Erythroblast (primary cell): ENCODE measurements at regions not wholly inside any gene's neighbourhood (a gene's known extent, or its start where the extent isn't known, plus 50 kb on each side); places are given as distances from the start of the nearest gene placed in this dataset.
"Not testable (repeated sequence)": the region's sequence is repeated elsewhere in the genome, so short reads cannot be mapped to it uniquely, and the experiment has no call there.

Experiments
- DNase-seq, 2 experiments: peaks; one replicate each; lab custom pipeline; 2025; lab: John Stamatoyannopoulos, UW
- GATA1 ChIP-seq: IDR thresholded peaks from 2 replicates; pipeline ENCODE4 v1.6.1; 2011; ENCODE audit warnings: low read depth, mild to moderate bottlenecking, control low read depth, low read length, moderate library complexity
- POLR2A ChIP-seq: IDR thresholded peaks from 2 replicates; pipeline ENCODE4 v1.6.1; 2011; ENCODE audit warnings: mild to moderate bottlenecking, low read length

DNA sequence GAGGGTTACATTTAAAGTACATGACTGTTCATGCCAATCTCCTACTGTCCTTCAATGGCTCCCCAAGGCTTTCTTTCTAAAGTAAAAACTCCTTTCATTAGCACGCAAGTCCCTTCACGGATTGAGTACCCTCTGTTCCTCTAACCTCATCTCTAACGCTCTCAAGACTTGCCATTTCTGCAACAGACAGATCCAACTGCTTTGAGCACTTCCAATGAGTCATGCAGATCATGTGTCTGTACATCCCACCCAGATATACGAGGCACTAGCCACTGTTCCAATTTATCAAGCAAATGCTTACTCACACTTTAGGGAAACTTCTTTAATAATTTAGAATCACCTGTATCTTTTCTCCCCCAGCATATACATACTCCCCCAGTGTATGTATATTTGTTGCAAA lies 332.5 kb upstream of the ZFP42 start:
- DNase-seq = no peak
- TF ChIP-seq POLR2A = no peak
- no peak for TF ChIP-seq GATA1

DNA sequence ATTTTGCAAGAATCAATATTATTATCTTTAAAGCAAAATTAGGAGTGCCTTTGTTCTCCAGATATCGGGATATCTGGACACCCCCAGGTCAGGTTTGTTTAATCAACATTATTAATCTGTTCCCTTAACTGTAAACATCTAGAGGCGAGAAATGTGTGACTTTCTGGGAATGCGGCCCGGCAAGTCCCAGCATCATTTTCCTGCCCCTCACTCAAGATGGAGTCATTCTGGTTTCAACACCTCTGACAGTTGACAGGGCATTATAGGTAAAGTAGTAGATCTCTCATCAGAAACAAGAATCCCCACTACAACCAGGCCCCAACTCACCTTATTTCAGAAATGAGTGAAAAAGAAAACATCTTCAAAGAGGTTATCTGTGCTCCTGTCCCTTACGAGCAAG lies 331.6 kb upstream of the ZFP42 start:
- TF ChIP-seq POLR2A (no peak), GATA1 (no peak)
- no peak for DNase-seq

DNA sequence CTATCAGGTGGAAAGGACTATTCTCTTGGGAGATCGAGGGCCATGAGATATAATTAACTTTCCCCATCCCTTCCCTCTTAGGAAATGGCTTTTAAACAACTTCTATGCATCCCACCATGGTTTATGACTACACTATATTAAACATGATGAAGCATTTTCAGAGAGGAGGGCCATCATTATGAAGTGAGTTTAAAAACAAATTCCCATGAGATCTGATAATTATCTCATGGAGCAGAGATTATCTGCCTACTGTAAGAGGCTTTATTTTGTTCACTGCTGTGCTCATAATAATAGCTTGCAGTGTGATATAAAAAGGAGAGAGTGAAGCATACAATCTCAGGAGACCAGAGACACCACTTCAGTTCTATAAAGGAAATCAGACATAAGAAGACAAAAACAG lies 330.5 kb upstream of the ZFP42 start:
- no peak for DNase-seq

DNA sequence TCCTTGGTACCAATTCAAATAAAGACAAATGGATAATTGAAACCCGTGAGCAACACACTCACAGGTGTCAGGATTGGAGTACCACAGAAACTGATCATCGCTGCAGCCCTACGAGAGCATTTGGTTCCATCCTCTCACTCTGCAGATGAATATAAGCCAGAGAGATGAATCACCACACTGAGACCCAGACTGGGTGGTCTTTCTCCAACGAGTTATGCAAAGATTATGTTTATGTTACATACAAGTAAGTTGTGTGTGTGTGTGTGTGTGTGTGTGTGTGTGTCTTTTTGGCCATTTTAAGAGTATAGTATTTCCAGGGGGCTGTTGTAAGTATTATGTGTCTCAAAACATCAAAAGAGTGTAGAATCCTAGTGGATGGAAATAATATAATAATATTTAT lies 329.5 kb upstream of the ZFP42 start:
- no peak for DNase-seq
- no peak for TF ChIP-seq GATA1
- TF ChIP-seq POLR2A = no peak

More for the DNA sequence above, 330.5 kb upstream of the ZFP42 start:
- TF ChIP-seq POLR2A = no peak
- no peak for TF ChIP-seq GATA1

DNA sequence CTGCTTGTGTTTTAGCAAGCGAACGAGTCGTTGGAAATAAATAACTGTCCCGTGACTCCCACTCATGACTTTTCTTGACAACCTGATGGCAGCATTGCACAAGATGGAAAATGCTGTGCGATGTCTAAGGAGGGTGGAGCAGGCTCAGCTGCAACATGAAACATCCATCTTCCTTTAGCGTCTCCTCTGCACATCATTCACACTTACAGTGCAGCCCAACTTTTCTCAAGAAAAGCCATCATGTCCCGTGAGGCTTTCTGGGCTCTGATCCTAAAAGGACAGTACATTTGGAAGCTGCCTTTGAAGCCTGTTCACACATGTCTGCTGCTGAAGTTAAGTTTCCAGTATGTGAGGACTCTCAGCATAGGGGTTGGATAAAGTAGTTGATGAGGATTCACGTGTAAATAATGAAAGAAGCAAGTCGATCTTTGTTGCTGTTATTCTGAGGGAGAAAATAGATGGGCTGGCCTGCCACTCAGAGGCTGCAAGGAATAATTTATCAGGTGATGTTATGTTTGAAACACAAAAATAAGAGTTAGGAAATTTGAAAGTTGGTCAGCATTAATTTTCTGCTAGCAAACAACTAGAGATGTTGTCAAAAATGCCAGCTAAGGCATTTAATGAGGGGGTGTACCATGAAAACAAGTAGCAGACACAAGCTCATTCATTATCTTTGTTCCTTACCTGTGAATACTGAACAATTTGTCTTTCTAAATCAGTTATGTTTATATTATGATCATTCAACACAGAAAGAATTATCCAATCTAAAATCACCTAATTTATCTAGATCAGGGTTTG lies 328.7 kb upstream of the ZFP42 start:
- TF ChIP-seq POLR2A (no peak), GATA1 (no peak)
- DNase-seq = no peak

DNA sequence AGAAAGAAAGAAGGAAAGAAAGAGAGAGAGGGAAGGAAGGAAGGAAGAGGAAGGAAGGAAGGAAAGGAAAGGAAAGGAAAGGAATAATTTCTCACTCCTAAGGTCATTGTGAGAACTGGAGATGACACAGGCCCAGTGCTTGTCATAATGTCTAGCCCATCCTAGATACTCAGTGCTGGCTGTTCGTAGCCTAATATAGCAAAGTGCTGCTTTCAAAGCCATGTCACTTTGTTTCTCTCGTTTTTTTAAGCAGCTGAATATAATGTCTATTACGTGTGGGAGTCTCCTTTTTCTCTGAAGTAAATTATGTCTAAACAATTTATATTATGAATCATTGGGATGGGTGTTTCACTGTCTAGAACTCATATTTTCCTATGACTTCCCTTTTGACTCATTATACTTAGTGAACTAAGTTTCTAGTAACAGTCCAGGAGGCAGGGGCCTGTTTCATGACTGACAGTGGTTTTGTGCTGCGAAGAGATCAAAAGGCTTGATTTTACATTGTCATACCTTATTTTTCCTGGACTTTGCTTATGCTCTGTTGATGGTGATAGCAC lies 327.0 kb upstream of the ZFP42 start:
- TF ChIP-seq GATA1 = no peak
- no peak for TF ChIP-seq POLR2A
- DNase-seq = no peak

DNA sequence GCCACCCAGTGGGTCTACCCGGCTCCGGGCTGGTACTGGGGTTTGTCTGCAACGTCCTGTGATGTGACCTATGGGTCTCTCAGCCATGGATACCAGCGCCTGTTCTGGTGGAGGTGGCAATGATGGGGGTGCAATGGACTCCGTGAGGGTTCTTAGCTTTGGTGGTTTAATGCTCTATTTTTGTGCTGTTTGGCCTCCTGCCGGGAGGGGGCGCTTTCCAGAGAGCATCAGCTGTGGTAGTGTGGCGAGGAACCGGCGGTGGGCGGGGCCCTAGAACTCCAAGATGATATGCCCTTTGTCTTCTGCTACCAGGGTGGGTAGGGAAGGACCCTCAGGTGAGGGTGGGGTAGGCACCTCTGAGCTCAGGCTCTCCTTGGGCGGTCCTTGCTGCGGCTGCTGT lies 324.1 kb upstream of the ZFP42 start:
- not testable (repeated sequence) for DNase-seq

DNA sequence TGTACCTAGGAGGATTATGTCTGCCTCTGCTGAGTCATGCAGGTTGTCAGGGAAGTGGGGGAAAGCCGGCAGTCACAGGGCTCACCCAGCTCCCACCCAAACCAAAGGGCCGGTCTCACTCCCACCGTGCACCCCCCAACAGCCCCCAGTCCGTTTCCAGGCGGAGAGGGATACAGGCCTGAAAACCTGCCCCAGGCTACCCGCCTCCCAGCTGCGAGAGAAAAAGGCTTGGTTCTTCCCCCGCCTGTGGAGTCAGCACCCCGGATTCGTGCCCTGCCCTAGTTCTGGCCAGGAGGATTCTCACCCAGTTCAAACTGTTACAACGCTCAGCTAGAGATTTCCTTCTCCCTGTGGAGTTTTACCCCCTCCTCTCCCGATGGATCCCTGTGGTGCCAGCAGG lies 323.6 kb upstream of the ZFP42 start:
- not testable (repeated sequence) for DNase-seq

DNA sequence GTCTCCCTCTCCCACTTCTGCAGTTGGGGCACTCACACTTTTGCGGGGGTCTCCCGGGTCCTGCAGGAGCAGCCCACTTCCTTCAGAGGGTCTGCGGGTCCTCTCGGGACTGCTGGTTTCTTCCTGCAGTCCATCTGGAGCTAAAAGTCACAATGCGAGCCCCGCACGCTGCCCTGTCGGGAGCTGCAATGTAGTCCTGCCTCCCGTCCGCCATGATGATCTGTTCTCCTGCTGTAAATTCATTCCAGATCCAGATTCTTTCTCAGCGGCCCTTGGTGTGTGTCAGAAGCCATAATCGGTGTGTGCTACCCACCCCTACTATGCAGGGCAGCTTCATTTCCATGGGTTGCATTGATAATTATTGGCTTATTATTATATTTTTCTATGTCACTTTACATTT lies 323.0 kb upstream of the ZFP42 start:
- not testable (repeated sequence) for DNase-seq

DNA sequence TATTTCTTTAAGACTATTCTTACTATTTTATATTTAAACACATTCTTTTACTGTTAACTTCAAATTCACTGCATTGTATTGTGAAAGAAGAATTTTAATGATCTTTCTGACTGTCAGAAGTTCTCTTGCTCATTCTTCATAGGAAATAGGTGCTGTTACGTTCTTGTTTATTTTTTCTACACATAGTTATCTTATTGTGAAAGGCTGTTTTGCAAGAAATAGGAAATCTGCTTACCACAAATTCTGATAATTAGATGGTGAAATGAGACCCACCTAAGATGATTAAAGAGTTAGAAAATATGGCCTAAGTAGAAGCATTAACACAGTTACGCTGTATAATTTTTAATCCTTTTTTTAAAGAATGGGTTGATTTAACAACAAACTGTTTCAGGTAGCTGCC lies 316.1 kb upstream of the ZFP42 start:
- no peak for DNase-seq
- TF ChIP-seq GATA1 (no peak), POLR2A (no peak)

DNA sequence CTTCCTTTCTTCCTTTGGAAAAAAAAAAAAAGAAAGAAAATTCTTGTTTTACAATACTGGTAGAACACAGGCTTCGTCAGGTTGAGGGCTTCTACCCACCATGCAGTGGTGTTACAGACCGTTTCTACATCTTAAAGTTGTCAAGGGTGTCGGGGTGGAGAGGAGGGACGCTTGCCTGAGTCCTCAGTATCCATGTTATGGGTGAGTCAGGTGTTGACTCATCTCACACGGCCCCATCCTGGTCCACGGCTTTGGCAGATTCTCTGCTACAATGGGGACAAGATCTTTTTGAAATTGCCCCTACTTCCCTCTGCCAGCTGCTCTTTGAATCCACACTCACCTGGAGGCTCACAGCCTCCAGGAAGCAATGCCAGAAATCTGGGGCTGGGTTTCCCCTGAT lies 310.3 kb upstream of the ZFP42 start:
- no peak for TF ChIP-seq GATA1
- TF ChIP-seq POLR2A = no peak
- DNase-seq = no peak

DNA sequence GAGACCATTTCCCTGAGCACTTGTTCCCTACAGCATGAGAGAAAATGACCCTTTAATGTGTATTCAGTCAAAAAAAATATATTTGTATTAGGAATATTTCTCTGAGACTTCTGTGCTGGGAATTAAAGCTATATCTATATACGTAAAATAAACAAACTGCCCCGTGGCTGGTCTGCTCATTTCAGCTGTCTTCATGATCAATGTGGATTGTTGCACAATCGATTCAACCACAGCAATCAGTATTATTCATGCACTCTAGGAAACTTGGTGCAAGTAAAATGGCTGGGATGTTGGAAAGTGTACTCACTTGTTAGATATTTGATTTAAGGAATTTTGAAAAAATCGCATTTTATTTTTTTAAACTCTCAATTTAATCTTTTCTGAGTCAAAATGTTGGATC lies 307.9 kb upstream of the ZFP42 start:
- DNase-seq = no peak
- no peak for TF ChIP-seq GATA1
- no peak for TF ChIP-seq POLR2A

DNA sequence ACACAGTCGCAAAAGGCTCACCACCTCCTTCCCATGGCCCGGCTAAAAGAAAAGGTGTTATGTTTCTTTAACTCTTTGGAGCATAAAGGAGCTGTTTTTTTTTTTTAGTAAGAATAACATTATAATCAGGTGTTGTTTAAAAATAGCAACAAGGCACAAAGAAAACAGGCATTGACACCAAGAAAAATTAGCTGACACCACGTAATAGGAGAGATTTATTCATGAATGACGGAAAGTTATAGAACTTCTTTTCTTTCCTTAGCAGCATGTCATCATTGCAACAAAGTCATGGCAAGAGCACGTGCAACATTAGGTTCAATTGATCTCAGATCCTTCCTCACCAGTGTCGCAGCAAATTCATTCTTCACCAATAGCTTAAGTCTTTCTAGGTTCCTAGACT lies 302.9 kb upstream of the ZFP42 start:
- TF ChIP-seq POLR2A = no peak
- no peak for TF ChIP-seq GATA1
- no peak for DNase-seq

DNA sequence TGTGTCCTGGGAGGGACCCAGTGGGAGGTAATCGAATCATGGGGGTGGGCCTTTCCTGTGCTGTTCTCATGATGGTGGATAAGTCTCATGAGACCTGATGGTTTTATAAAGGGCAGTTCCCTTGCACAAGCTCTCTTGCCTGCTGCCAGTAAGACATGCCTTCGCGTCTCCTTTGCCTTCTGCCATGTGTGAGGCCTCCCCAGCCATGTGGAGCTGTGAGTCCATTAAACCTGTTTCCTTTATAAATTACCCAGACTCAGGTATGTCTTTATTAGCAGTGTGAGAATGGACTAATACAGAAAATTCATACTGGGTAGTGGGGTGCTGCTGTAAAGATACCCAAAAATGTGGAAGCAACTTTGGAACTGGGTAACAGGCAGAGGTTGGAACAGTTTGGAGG lies 300.0 kb upstream of the ZFP42 start:
- DNase-seq = not testable (repeated sequence)

DNA sequence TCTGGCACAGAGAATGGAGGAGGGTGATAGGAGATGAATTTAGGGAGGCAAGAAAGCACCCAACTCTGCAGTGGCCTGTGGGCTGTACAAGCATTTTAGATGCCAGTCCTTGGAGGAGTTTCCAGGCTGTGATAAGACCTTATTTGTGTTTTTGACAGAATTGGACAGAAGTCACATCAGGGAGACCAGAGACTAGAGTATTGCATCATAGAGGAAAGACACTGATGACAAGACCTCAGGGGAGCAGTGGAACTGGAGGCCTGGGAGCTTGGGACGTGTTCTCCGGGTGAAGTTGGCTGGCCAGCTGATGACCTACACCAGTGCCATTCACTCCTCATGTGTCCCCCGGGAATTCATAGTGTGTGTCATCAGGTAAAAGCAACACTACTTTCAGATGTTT lies 284.0 kb upstream of the ZFP42 start:
- DNase-seq = no peak
- TF ChIP-seq POLR2A (no peak), GATA1 (no peak)
